ENCODE measurements at regions not wholly inside any gene's neighbourhood (a gene's known extent, or its start where the extent isn't known, plus 50 kb on each side); places are given as distances from the start of the nearest gene placed in this dataset.

DNA sequence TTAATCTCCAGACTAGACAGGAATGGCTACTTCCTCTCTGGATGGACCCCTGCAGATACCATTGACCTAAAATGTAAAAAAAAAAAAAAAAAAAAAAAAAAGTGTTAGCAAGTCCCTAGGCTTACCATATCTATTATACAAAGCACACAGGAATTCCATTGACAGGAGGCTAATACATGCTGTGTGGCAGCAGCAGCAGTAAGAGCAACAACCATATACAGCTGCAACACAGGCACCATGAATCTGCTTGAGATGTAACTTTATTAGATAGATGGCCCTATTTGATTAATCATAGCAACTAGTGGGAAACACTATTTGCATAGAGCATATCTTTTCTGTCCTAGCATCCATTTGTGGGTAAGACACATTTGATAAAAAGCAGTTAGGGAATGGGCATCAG is 1447.1 kb downstream of the FAM181B start:
- no peak for TF ChIP-seq POLR2A (IDR thresholded peaks at IDR 0.05; ENCODE audit: low read depth, low read length)
- TF ChIP-seq TAF1 (IDR thresholded peaks at IDR 0.05; ENCODE audit: borderline replicate concordance, low read depth, low read length): no peak
- no peak for TF ChIP-seq POLR2AphosphoS5 (IDR thresholded peaks at IDR 0.05; ENCODE audit: low read depth, low read length)

All from GM12892 (cell line).